DOHH2 (cell line): ENCODE measurements at regions not wholly inside any gene's neighbourhood (a gene's known extent, or its start where the extent isn't known, plus 50 kb on each side); places are given as distances from the start of the nearest gene placed in this dataset.

Experiments used
- H3F3A ChIP-seq: fragments of 200-600 bp; sonication (generic), shearing (Covaris generic); 2 replicates; pipeline ENCODE4 v1.6.0; 2016; ENCODE audit warnings: antibody characterized with exemption, mild to moderate bottlenecking; ENCODE audit not compliant: control insufficient read depth, insufficient read depth
- H3K27ac ChIP-seq: fragments of 200-600 bp; sonication (generic); 2 replicates; pipeline ENCODE4 v1.5.1; 2014; ENCODE audit warnings: low read depth, mild to moderate bottlenecking, low read length, moderate library complexity
- H3K27me3 ChIP-seq: fragments of 200-600 bp; sonication (generic); 2 replicates; pipeline ENCODE4 v1.6.1; 2014; ENCODE audit warnings: mild to moderate bottlenecking, low read length, mixed read lengths; ENCODE audit not compliant: control insufficient read depth
- H3K36me3 ChIP-seq: fragments of 200-600 bp; sonication (generic); 2 replicates; pipeline ENCODE4 v1.6.1; 2014; ENCODE audit warnings: mild to moderate bottlenecking, low read length, moderate library complexity, mixed read lengths; ENCODE audit not compliant: control insufficient read depth
- H3K4me1 ChIP-seq: fragments of 200-600 bp; sonication (generic); 2 replicates; pipeline ENCODE4 v1.6.1; 2014; ENCODE audit warnings: mild to moderate bottlenecking, low read length, mixed read lengths; ENCODE audit not compliant: control insufficient read depth
- H3K4me2 ChIP-seq: fragments of 200-600 bp; sonication (generic); 2 replicates; pipeline ENCODE4 v1.6.0; 2014; ENCODE audit warnings: mild to moderate bottlenecking, low read length, moderate library complexity
- H3K4me3 ChIP-seq: fragments of 200-600 bp; sonication (generic); 2 replicates; pipeline ENCODE4 v1.5.1; 2014; ENCODE audit warnings: mild to moderate bottlenecking, low read length, mixed read lengths
- H3K79me2 ChIP-seq: fragments of 200-600 bp; sonication (generic); 2 replicates; pipeline ENCODE4 v1.6.1; 2014; ENCODE audit warnings: mild to moderate bottlenecking, low read length, mixed read lengths; ENCODE audit not compliant: control insufficient read depth
- H3K9me2 ChIP-seq: fragments of 200-600 bp; sonication (generic); replicated peaks from 2 replicates; pipeline ENCODE4 v1.6.1; 2014; ENCODE audit warnings: mild to moderate bottlenecking, low read length, mixed read lengths; ENCODE audit not compliant: control insufficient read depth
- H3K9me3 ChIP-seq: fragments of 200-600 bp; sonication (generic); 2 replicates; pipeline ENCODE4 v1.6.1; 2014; ENCODE audit warnings: antibody characterized with exemption, low read length, mixed read lengths; ENCODE audit not compliant: control insufficient read depth, insufficient read depth
- H4K20me1 ChIP-seq: fragments of 200-600 bp; sonication (generic); 2 replicates; pipeline ENCODE4 v1.6.0; 2014; ENCODE audit warnings: low read depth, mild to moderate bottlenecking, antibody characterized with exemption, low read length, moderate library complexity; ENCODE audit not compliant: control insufficient read depth, insufficient read depth
- EZH2phosphoT487 ChIP-seq: fragments of 200-600 bp; sonication (generic); IDR thresholded peaks from 2 replicates; pipeline ENCODE4 v1.6.1; 2017; ENCODE audit warnings: borderline replicate concordance, mild to moderate bottlenecking, antibody characterized with exemption, low read length, moderate library complexity, mixed read lengths
- TF ChIP-seq, protein P1 (sequence below): fragments of 200-600 bp; sonication (generic); IDR thresholded peaks from one replicate; pipeline ENCODE4 v1.5.1; 2014; ENCODE audit warnings: antibody characterized with exemption, mild to moderate bottlenecking, low read depth, low read length; ENCODE audit not compliant: poor library complexity, severe bottlenecking

DNA sequence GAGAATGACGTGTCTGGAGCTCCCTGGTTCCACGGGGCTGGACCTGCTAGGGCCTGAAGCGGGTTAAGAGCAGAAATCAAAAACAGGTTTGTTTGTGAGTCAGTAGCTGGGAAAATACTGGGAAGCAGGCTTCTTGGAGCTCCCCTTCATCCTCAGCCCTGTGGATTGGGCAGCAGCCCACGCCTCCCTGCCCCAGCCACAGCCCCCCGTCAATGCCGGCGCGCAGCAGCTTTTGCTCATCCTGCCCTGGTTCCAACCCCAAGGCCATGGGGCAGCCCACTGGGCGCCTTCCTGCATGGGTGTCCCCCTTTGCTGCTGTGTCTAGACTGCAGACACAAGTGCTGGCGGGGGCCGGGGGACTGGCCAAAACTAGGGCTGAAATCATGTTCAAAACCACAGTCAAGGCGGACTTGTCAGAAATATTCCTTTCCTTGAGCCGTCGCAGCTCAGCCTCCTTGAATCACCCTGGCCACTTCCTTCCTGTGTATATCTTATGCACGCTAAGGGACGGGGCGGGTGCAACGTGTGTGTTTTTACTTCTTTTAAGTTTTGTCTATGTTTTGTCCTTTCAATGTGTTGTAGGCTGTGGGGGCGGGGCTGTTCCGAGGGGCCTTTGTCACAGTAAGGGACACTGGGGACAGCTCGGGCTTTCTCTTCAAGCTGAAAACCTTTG is 108.1 kb downstream of the KLF13 start:
- Histone ChIP-seq H3K4me3 (peak overlapping the region; percentile 74), H3K36me3 (no peaks in the 10 kb centered on the region), H3K9me3 (no peaks in the 10 kb centered on the region), H3F3A (peaks cover 10% of the 10 kb centered on the region), H4K20me1 (no peaks in the 10 kb centered on the region), H3K79me2 (no peaks in the 10 kb centered on the region), H3K27me3 (no peaks in the 10 kb centered on the region), H3K4me2 (peak overlapping the region; percentile 98), H3K9me2 (no peaks in the 10 kb centered on the region), H3K27ac (peak overlapping the region; percentile 96), H3K4me1 (peaks cover 64% of the 10 kb centered on the region)
- TF ChIP-seq, protein P1, sequence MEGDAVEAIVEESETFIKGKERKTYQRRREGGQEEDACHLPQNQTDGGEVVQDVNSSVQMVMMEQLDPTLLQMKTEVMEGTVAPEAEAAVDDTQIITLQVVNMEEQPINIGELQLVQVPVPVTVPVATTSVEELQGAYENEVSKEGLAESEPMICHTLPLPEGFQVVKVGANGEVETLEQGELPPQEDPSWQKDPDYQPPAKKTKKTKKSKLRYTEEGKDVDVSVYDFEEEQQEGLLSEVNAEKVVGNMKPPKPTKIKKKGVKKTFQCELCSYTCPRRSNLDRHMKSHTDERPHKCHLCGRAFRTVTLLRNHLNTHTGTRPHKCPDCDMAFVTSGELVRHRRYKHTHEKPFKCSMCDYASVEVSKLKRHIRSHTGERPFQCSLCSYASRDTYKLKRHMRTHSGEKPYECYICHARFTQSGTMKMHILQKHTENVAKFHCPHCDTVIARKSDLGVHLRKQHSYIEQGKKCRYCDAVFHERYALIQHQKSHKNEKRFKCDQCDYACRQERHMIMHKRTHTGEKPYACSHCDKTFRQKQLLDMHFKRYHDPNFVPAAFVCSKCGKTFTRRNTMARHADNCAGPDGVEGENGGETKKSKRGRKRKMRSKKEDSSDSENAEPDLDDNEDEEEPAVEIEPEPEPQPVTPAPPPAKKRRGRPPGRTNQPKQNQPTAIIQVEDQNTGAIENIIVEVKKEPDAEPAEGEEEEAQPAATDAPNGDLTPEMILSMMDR = no peak
- no peak for TF ChIP-seq EZH2phosphoT487

DNA sequence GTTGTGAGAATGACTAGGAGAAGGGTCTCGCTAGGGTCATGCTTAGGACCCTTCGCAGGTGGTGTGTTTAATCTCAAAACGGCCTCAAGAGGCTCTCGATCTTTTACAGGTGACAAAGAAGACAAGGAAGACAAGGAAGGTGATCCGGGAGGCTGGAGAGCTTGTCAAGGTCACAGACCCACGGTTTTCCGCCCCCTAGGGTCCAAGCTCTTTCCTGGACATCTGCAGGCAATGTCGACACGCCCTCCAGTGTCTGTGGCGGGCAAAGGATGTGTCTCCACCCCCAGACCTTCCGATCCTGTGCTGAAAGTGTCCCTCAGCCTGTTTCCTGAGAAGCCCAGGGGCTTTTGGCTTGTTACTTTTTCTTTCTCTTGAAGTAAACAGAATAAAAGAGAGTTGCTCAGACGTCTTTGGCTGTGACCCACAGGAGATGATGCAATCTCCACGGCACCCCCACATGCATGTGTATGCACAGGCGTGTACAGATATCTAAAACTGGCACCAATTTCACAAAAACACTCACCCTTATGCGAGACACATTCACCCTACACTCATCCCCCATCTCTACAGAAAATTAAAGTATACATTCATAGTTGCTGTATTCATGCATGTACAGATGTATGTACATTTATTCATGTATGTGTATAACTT is 108.8 kb downstream of the KLF13 start:
- Histone ChIP-seq H4K20me1 (no peaks in the 10 kb centered on the region), H3K9me2 (no peaks in the 10 kb centered on the region), H3K27me3 (no peaks in the 10 kb centered on the region), H3K36me3 (no peaks in the 10 kb centered on the region), H3K4me1 (peaks cover 70% of the 10 kb centered on the region), H3K4me3 (peak overlapping the region; percentile 74), H3K79me2 (no peaks in the 10 kb centered on the region), H3F3A (peaks cover 12% of the 10 kb centered on the region), H3K9me3 (no peaks in the 10 kb centered on the region), H3K27ac (peak overlapping the region; percentile 96), H3K4me2 (peak overlapping the region; percentile 98)
- TF ChIP-seq EZH2phosphoT487 = no peak
- TF ChIP-seq, protein P1 = peak; percentile 94

GRCh38 chr15:31435912-31436628 is 109.4 kb downstream of the KLF13 start:
- TF ChIP-seq, protein P1 = no peak
- no peak for TF ChIP-seq EZH2phosphoT487
- Histone ChIP-seq H3K36me3 (no peaks in the 10 kb centered on the region), H3K4me3 (peak overlapping the region; percentile 74), H3F3A (peaks cover 12% of the 10 kb centered on the region), H3K9me3 (no peaks in the 10 kb centered on the region), H3K4me2 (peak overlapping the region; percentile 98), H3K27ac (peak overlapping the region; percentile 96), H3K9me2 (no peaks in the 10 kb centered on the region), H3K27me3 (no peaks in the 10 kb centered on the region), H3K79me2 (no peaks in the 10 kb centered on the region), H3K4me1 (peaks cover 75% of the 10 kb centered on the region), H4K20me1 (no peaks in the 10 kb centered on the region)
